ENCODE measurements at regions not wholly inside any gene's neighbourhood (a gene's known extent, or its start where the extent isn't known, plus 50 kb on each side); places are given as distances from the start of the nearest gene placed in this dataset.

DNA sequence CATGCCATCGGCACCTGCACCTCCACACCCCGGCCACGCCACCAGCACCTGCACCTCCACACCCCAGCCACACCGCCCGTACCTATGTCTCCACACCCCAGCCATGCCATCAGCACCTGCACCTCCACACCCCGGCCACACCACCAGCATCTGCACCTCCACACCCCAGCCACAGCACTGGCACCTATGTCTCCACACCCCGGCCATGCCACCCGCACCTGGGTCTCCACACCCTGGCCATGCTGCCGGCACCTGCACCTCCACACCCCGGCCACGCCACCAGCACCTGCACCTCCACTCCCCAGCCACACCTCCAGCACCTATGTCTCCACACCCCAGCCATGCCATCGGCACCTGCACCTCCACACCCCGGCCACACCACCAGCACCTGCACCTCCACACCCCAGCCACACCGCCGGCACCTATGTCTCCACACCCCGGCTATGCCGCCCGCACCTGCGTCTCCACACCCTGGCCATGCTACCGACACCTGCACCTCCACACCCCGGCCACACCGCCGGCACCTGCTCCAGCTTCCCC is 390.3 kb upstream of the MYT1L start:
- TF ChIP-seq CTCF (IDR thresholded peaks at IDR 0.05) (no peak), POLR2AphosphoS5 (IDR thresholded peaks at IDR 0.05) (no peak)
